Trophoblast cell (in vitro differentiated cells and primary cell): ENCODE measurements at regions not wholly inside any gene's neighbourhood (a gene's known extent, or its start where the extent isn't known, plus 50 kb on each side); places are given as distances from the start of the nearest gene placed in this dataset.

Experiments
- DNase-seq, 2 donors: peaks; one replicate each; pipeline ENCODE4 v3.0.0-alpha.2; 2016
- H2AFZ ChIP-seq: 2 replicates; pipeline ENCODE4 v1.6.1; 2013; ENCODE audit warnings: low read length, moderate library complexity, mild to moderate bottlenecking; ENCODE audit not compliant: insufficient read depth, poor library complexity
- H2AK5ac ChIP-seq: 2 replicates; pipeline ENCODE4 v1.6.1; 2013; ENCODE audit warnings: mild to moderate bottlenecking, low read length
- H2BK120ac ChIP-seq: 2 replicates; pipeline ENCODE4 v1.6.1; 2013; ENCODE audit warnings: low read length, mild to moderate bottlenecking, moderate library complexity; ENCODE audit not compliant: insufficient read depth, poor library complexity
- H2BK12ac ChIP-seq: 2 replicates; pipeline ENCODE4 v1.6.1; 2013; ENCODE audit warnings: mild to moderate bottlenecking, low read length, moderate library complexity
- H2BK5ac ChIP-seq: 2 replicates; pipeline ENCODE4 v1.6.1; 2013; ENCODE audit warnings: low read length, low read depth, moderate library complexity, mild to moderate bottlenecking; ENCODE audit not compliant: poor library complexity
- H3K14ac ChIP-seq: 2 replicates; pipeline ENCODE4 v1.6.1; 2013; ENCODE audit warnings: mild to moderate bottlenecking, low read length
- H3K18ac ChIP-seq: 2 replicates; pipeline ENCODE4 v1.6.1; 2013; ENCODE audit warnings: mild to moderate bottlenecking, low read length
- H3K23ac ChIP-seq: 2 replicates; pipeline ENCODE4 v1.6.1; 2013; ENCODE audit warnings: low read length
- H3K27ac ChIP-seq: 2 replicates; pipeline ENCODE4 v1.5.1; 2013; ENCODE audit warnings: low read depth, mild to moderate bottlenecking, inconsistent platforms, low read length, moderate library complexity
- H3K27me3 ChIP-seq: 2 replicates; pipeline ENCODE4 v1.6.1; 2013; ENCODE audit warnings: inconsistent platforms, mild to moderate bottlenecking, low read length, moderate library complexity; ENCODE audit not compliant: insufficient read depth
- H3K36me3 ChIP-seq, 2 experiments: 1 replicate in 1 of 2; 2 replicates in 1 of 2; pipeline ENCODE4 v1.6.1; 2013; ENCODE audit warnings: low read length in 2 of 2, mild to moderate bottlenecking in 2 of 2, moderate library complexity in 1 of 2; ENCODE audit not compliant: insufficient read depth in 2 of 2, control insufficient read depth in 1 of 2
- H3K4ac ChIP-seq: 2 replicates; pipeline ENCODE4 v1.6.1; 2013; ENCODE audit warnings: low read depth, mild to moderate bottlenecking, low read length, moderate library complexity
- H3K4me1 ChIP-seq, 2 experiments: 1 replicate in 1 of 2; 2 replicates in 1 of 2; pipeline ENCODE4 v1.6.1; 2013; ENCODE audit warnings: low read length in 2 of 2, mild to moderate bottlenecking in 2 of 2, moderate library complexity in 1 of 2; ENCODE audit not compliant: insufficient read depth in 2 of 2, control insufficient read depth in 1 of 2
- H3K4me2 ChIP-seq: 2 replicates; pipeline ENCODE4 v1.6.1; 2013; ENCODE audit warnings: inconsistent platforms, mild to moderate bottlenecking, low read length, moderate library complexity
- H3K4me3 ChIP-seq: 2 replicates; pipeline ENCODE4 v1.5.1; 2013; ENCODE audit warnings: mild to moderate bottlenecking, low read depth, low read length, inconsistent platforms
- H3K79me1 ChIP-seq: one replicate; pipeline ENCODE4 v1.6.1; 2013; ENCODE audit warnings: low read length
- H3K79me2 ChIP-seq: 2 replicates; pipeline ENCODE4 v1.6.1; 2013; ENCODE audit warnings: low read length, mild to moderate bottlenecking; ENCODE audit not compliant: control insufficient read depth, insufficient read depth, poor library complexity
- H3K9ac ChIP-seq: 2 replicates; pipeline ENCODE4 v1.6.1; 2013; ENCODE audit warnings: mild to moderate bottlenecking, low read length
- H3K9me3 ChIP-seq: 2 replicates; pipeline ENCODE4 v1.6.1; 2013; ENCODE audit warnings: low read depth, mild to moderate bottlenecking, control low read depth, inconsistent platforms, low read length; ENCODE audit not compliant: insufficient read depth
- H4K12ac ChIP-seq: 2 replicates; pipeline ENCODE4 v1.6.1; 2013; ENCODE audit warnings: low read depth, mild to moderate bottlenecking, low read length, moderate library complexity
- H4K8ac ChIP-seq: 2 replicates; pipeline ENCODE4 v1.6.1; 2013; ENCODE audit warnings: low read depth, mild to moderate bottlenecking, low read length, moderate library complexity
- H4K91ac ChIP-seq: one replicate; pipeline ENCODE4 v1.6.1; 2013; ENCODE audit warnings: low read depth, mild to moderate bottlenecking, low read length, moderate library complexity
- WGBS: extraction: QIAGEN DNeasy Blood & Tissue Kit; methylation state at CpG from one replicate; pipeline ENCODE4 v1.1.7; 2013; ENCODE audit warnings: missing lambda C conversion rate; ENCODE audit not compliant: insufficient read length, insufficient coverage; ENCODE audit errors: extremely low coverage; 5-methylcytosine and 5-hydroxymethylcytosine counted together

GRCh38 chr7:152571068-152571467 lies 104.9 kb downstream of the XRCC2 start:
- WGBS: no CpG with 5 or more reads among the region's 6 CpGs
- Histone ChIP-seq H2AK5ac (no peak overlapping the region), H3K4me3 (no peak overlapping the region), H2BK5ac (no peak overlapping the region), H3K9ac (no peak overlapping the region), H2AFZ (no peak overlapping the region), H4K91ac (no peak overlapping the region), H3K79me2 (no peaks in the 10 kb centered on the region), H3K4me1 (no peaks in the 10 kb centered on the region), H3K18ac (no peak overlapping the region), H2BK120ac (no peak overlapping the region), H3K23ac (no peak overlapping the region), H2BK12ac (no peak overlapping the region), H3K9me3 (no peaks in the 10 kb centered on the region), H4K12ac (no peak overlapping the region), H3K79me1 (no peaks in the 10 kb centered on the region), H3K36me3 (no peaks in the 10 kb centered on the region), H3K27ac (no peak overlapping the region), H3K4ac (no peak overlapping the region), H3K27me3 (no peaks in the 10 kb centered on the region), H3K4me2 (no peak overlapping the region), H3K14ac (no peak overlapping the region), H4K8ac (no peak overlapping the region)
- DNase-seq: no peak

DNA sequence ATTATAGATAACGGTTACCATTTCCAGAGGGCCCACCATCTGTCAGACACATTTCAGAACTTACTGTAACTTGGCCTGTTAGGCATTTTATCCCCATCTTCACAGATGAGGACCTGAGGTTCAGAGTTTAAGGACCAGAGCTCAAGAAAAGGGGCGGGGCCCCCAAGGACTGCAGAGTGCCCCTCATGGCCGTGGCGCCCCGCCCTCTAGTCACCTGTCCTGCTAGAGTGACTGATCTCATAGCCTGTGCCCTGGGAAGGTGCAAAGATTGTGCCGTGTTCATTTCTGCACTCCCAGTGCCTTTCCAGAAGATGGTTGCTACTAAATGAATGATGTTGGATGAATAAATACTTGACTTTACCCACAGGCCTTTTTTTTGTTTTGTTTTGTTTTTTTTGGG lies 107.0 kb downstream of the XRCC2 start:
- Histone ChIP-seq H3K4me1 (no peaks in the 10 kb centered on the region), H2BK120ac (no peak overlapping the region), H2AFZ (no peak overlapping the region), H3K79me1 (no peaks in the 10 kb centered on the region), H3K14ac (no peak overlapping the region), H3K36me3 (no peaks in the 10 kb centered on the region), H4K91ac (no peak overlapping the region), H4K8ac (no peak overlapping the region), H3K23ac (no peak overlapping the region), H3K27ac (no peak overlapping the region), H3K27me3 (no peaks in the 10 kb centered on the region), H4K12ac (no peak overlapping the region), H3K18ac (no peak overlapping the region), H3K9me3 (no peaks in the 10 kb centered on the region), H3K79me2 (no peaks in the 10 kb centered on the region), H2BK12ac (no peak overlapping the region), H3K4me2 (no peak overlapping the region), H2AK5ac (no peak overlapping the region), H3K9ac (no peak overlapping the region), H3K4ac (no peak overlapping the region), H3K4me3 (no peak overlapping the region), H2BK5ac (no peak overlapping the region)
- no CpG with 5 or more reads among the region's 6 CpGs for WGBS
- DNase-seq: no peak

DNA sequence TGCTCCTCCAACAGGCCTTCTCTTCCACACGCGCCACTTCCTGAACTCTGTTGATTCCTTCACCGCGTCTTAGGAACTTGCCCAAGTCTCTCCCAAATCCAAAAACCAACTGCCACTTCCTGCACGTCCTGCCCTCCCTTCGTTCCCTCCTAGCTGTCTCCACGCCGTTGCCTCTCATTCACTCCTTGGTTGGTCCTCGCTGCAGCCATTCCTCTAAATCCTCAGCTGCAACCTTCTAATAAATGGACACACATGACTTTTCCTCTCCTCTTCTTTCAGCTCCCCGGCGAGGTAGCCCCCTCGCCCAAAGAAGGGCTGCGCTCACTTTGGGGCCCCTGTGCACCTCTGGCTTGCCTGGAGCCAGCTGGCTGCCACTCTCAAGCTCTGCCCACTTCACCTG lies 110.2 kb downstream of the XRCC2 start:
- Histone ChIP-seq H2AK5ac (no peak overlapping the region), H3K36me3 (no peaks in the 10 kb centered on the region), H3K9me3 (no peaks in the 10 kb centered on the region), H3K4me2 (no peak overlapping the region), H4K12ac (no peak overlapping the region), H3K79me1 (no peaks in the 10 kb centered on the region), H3K9ac (no peak overlapping the region), H3K79me2 (no peaks in the 10 kb centered on the region), H3K4me3 (no peak overlapping the region), H3K18ac (no peak overlapping the region), H3K23ac (no peak overlapping the region), H2BK12ac (no peak overlapping the region), H4K8ac (no peak overlapping the region), H3K4me1 (no peaks in the 10 kb centered on the region), H2AFZ (no peak overlapping the region), H2BK120ac (no peak overlapping the region), H3K14ac (no peak overlapping the region), H3K4ac (no peak overlapping the region), H4K91ac (no peak overlapping the region), H3K27me3 (no peaks in the 10 kb centered on the region), H2BK5ac (no peak overlapping the region), H3K27ac (no peak overlapping the region)
- DNase-seq: no peak
- WGBS: no CpG with 5 or more reads among the region's 13 CpGs

GRCh38 chr7:152564656-152565250 lies 111.2 kb downstream of the XRCC2 start:
- no peaks in the 10 kb centered on the region for H3K36me3 ChIP-seq
- no peak overlapping the region for H2BK5ac ChIP-seq
- H2AFZ ChIP-seq: no peak overlapping the region
- H3K4me2 ChIP-seq: no peak overlapping the region
- DNase-seq: peak in 1 of 2 donors; percentile 75
- no peak overlapping the region for H3K18ac ChIP-seq
- H3K9ac ChIP-seq: peak overlapping the region; percentile 29
- no peak overlapping the region for H3K27ac ChIP-seq
- H3K27me3 ChIP-seq: no peaks in the 10 kb centered on the region
- H3K4me3 ChIP-seq: no peak overlapping the region
- H3K23ac ChIP-seq: no peak overlapping the region
- H2AK5ac ChIP-seq: no peak overlapping the region
- H3K9me3 ChIP-seq: no peaks in the 10 kb centered on the region
- H4K91ac ChIP-seq: no peak overlapping the region
- no peaks in the 10 kb centered on the region for H3K79me1 ChIP-seq
- no peak overlapping the region for H3K4ac ChIP-seq
- H3K14ac ChIP-seq: no peak overlapping the region
- WGBS: no CpG with 5 or more reads among the region's 8 CpGs
- no peak overlapping the region for H4K12ac ChIP-seq
- H4K8ac ChIP-seq: no peak overlapping the region
- H3K4me1 ChIP-seq: no peaks in the 10 kb centered on the region
- H2BK120ac ChIP-seq: no peak overlapping the region
- H2BK12ac ChIP-seq: no peak overlapping the region
- no peaks in the 10 kb centered on the region for H3K79me2 ChIP-seq
